Adrenal gland (tissue), 9 donors: ENCODE measurements at regions not wholly inside any gene's neighbourhood (a gene's known extent, or its start where the extent isn't known, plus 50 kb on each side); places are given as distances from the start of the nearest gene placed in this dataset.

Experiments used
- DNase-seq, 7 donors: peaks; one replicate each; pipeline ENCODE4 v3.0.0-alpha.2; 2019 to 2020
- H3K27ac ChIP-seq, 5 donors: fragments of 200-600 bp; sonication (generic) in 4 of 5; 1 replicate in 3 of 5; 2 replicates in 2 of 5; pipeline versions ENCODE4 v1.5.1 to v1.8.0; 2016 to 2020; ENCODE audit warnings: mild to moderate bottlenecking in 1 of 5
- H3K27me3 ChIP-seq: fragments of 200-600 bp; 2 replicates; pipeline ENCODE4 v1.8.0; 2021
- H3K36me3 ChIP-seq, 2 donors: fragments of 200-600 bp; replicated peaks in 1 of 2; 1 replicate in 1 of 2; 2 replicates in 1 of 2; pipeline versions ENCODE4 v1.5.1 to v1.8.0; 2018 to 2022
- H3K4me1 ChIP-seq, 2 donors: fragments of 200-600 bp; replicated peaks in 1 of 2; 1 replicate in 1 of 2; 2 replicates in 1 of 2; pipeline versions ENCODE4 v1.5.1 to v1.8.0; 2018 to 2021
- H3K4me3 ChIP-seq, 4 donors: fragments of 200-600 bp; sonication (generic) in 3 of 4; one replicate each; pipeline ENCODE4 v1.5.1; 2016 to 2018
- H3K9me3 ChIP-seq, 3 donors: fragments of 200-600 bp; sonication (generic) in 1 of 3; replicated peaks in 1 of 3; 1 replicate in 2 of 3; 2 replicates in 1 of 3; pipeline versions ENCODE4 v1.5.1 to v1.8.0; 2016 to 2021
- POLR2A ChIP-seq, 2 donors: fragments of 450-650 bp; IDR thresholded peaks; one replicate each; pipeline ENCODE4 v1.6.1; 2017; ENCODE audit warnings: antibody characterized with exemption in 2 of 2, mild to moderate bottlenecking in 2 of 2, moderate library complexity in 1 of 2
- WGBS, 4 donors: extraction: QIAGEN DNeasy Blood & Tissue Kit in 2 of 4; methylation state at CpG; one replicate each; pipeline versions ENCODE4 v1.1.5 to v1.1.7; 2013 to 2017; 5-methylcytosine and 5-hydroxymethylcytosine counted together
- intact Hi-C, 2 donors: fragments of 100-400 bp; cut with DNase I; formaldehyde crosslinking; loops; one replicate each; pipeline versions ENCODE4 v1.14.1 to v1.15.0; 2022 to 2023
- donor health status: healthy with polysubstance abuse.
- donor health status: Bipolar disorder and iron deficiency.
- donor health status: DM: yes; HTN: yes; CAD: no.
- donor health status: DM: no; HTN: no; CAD: no.
- donor health status: DM: no; HTN: no; CAD: no.

- DNase-seq: no peak
- Histone ChIP-seq H3K36me3 (no peaks in the 10 kb centered on the region), H3K27me3 (no peaks in the 10 kb centered on the region), H3K27ac (no peak overlapping the region), H3K4me1 (no peaks in the 10 kb centered on the region), H3K9me3 (no peaks in the 10 kb centered on the region), H3K4me3 (no peak overlapping the region)
- TF ChIP-seq POLR2A (IDR thresholded peaks at IDR 0.05): no peak
- WGBS, 4 donors: 68 to 74% (median 69%) methylated on average over 7 of the region's 7 CpGs
- intact Hi-C loops: no loop called here
Observed at GRCh38 chr6:47879015-47879414, 97.2 kb downstream of the OPN5 start.
